ENCODE measurements at regions not wholly inside any gene's neighbourhood (a gene's known extent, or its start where the extent isn't known, plus 50 kb on each side); places are given as distances from the start of the nearest gene placed in this dataset.

GRCh38 chr3:66158933-66159683, 61.7 kb upstream of the SLC25A26 start:
- no peak for FAIRE-seq
- DNase-seq (ENCODE audit: extremely low read depth in 1 of 4, low spot score in 3 of 4), result no peak
- Histone ChIP-seq H3K27me3 (ENCODE audit: control insufficient read depth in 2 of 2, insufficient read depth in 2 of 2, low read length in 2 of 2) (peaks cover 0 to under 1% of the 10 kb centered on the region in 2 experiments; a peak in 2 of 5 replicates), H2AFZ (ENCODE audit: low read depth, low read length) (no peak overlapping the region), H3K9ac (ENCODE audit: insufficient read depth in 1 of 2, low read depth in 2 of 2, low read length in 2 of 2) (no peak overlapping the region), H4K20me1 (replicated peaks; ENCODE audit: control insufficient read depth, insufficient read depth, low read length) (no peaks in the 10 kb centered on the region), H3K4me2 (ENCODE audit: insufficient read depth, low read length) (no peak overlapping the region), H3K9me3 (replicated peaks; ENCODE audit: control insufficient read depth, insufficient read depth, low read depth, low read length) (no peaks in the 10 kb centered on the region), H3K4me3 (no peak overlapping the region), H3K9me1 (ENCODE audit: control insufficient read depth, insufficient read depth, low read length) (no peaks in the 10 kb centered on the region), H3K27ac (ENCODE audit: extremely low read depth, low read depth, low read length) (no peak overlapping the region), H3K79me2 (ENCODE audit: control insufficient read depth, insufficient read depth, low read length) (no peaks in the 10 kb centered on the region), H3K36me3 (ENCODE audit: control insufficient read depth, insufficient read depth, low read length) (no peaks in the 10 kb centered on the region), H3K4me1 (replicated peaks in 1 of 2; ENCODE audit: control insufficient read depth in 2 of 2, insufficient read depth in 2 of 2, low read length in 2 of 2) (no peaks in the 10 kb centered on the region)
- ATAC-seq, result no peak
- POLR2A ChIA-PET, result no interaction called here
- CTCF ChIA-PET (ENCODE audit: low intra/inter-chr PET ratio), result no interaction called here
- intact Hi-C loops (cut with micrococcal nuclease) (no loop called here), in situ Hi-C loops (cut with MboI) (no loop called here)
- TF ChIP-seq NCOA6 (IDR thresholded peaks at IDR 0.05) (no peak), C11orf30 (IDR thresholded peaks at IDR 0.05; ENCODE audit: low read depth) (no peak), ZNF311 (CRISPR knock-in tag; IDR thresholded peaks at IDR 0.05) (no peak), CEBPZ (IDR thresholded peaks at IDR 0.05; ENCODE audit: borderline replicate concordance, low read depth, low read length) (no peak)
- 0% methylated on average over 2 of the region's 5 CpGs for WGBS (ENCODE audit: insufficient coverage, low coverage, missing lambda C conversion rate)
- BruUV-seq (replicated peaks), result no TSS peak
